Lower leg skin (tissue), 3 donors: ENCODE measurements at regions not wholly inside any gene's neighbourhood (a gene's known extent, or its start where the extent isn't known, plus 50 kb on each side); places are given as distances from the start of the nearest gene placed in this dataset.

Experiments used
- CTCF ChIP-seq, 3 donors: fragments of 450-650 bp; IDR thresholded peaks; one replicate each; pipeline ENCODE4 v1.5.1; 2016; ENCODE audit warnings: antibody characterized with exemption in 3 of 3, mild to moderate bottlenecking in 3 of 3, moderate library complexity in 2 of 3
- POLR2A ChIP-seq, 2 donors: fragments of 450-650 bp; IDR thresholded peaks; one replicate each; pipeline ENCODE4 v1.6.1; 2016 to 2017; ENCODE audit warnings: antibody characterized with exemption in 2 of 2, mild to moderate bottlenecking in 1 of 2, moderate library complexity in 1 of 2

GRCh38 chr13:44191504-44192171 is 182.0 kb upstream of the SERP2 start:
- peak in 1 of 3 donors; percentile 55 for TF ChIP-seq CTCF (IDR thresholded peaks at IDR 0.05)
- TF ChIP-seq POLR2A (IDR thresholded peaks at IDR 0.05): no peak
